HG03432 (cell line): ENCODE measurements at regions not wholly inside any gene's neighbourhood (a gene's known extent, or its start where the extent isn't known, plus 50 kb on each side); places are given as distances from the start of the nearest gene placed in this dataset.
"Not testable (repeated sequence)": the region's sequence is repeated elsewhere in the genome, so short reads cannot be mapped to it uniquely, and the experiment has no call there.

ENCODE experiments used
- ATAC-seq: cut with Tn5 transposase; IDR thresholded peaks from one replicate; pipeline ENCODE4 v1.9.1; 2021; ENCODE audit warnings: mild to moderate bottlenecking, moderate library complexity; ENCODE audit not compliant: unreplicated experiment

GRCh38 chr2:67158718-67159117 lies 238.4 kb upstream of the ETAA1 start:
- no peak for ATAC-seq

- peak; percentile 62 for ATAC-seq
These were observed 237.2 kb upstream of the ETAA1 start for GRCh38 chr2:67159929-67160328.

DNA sequence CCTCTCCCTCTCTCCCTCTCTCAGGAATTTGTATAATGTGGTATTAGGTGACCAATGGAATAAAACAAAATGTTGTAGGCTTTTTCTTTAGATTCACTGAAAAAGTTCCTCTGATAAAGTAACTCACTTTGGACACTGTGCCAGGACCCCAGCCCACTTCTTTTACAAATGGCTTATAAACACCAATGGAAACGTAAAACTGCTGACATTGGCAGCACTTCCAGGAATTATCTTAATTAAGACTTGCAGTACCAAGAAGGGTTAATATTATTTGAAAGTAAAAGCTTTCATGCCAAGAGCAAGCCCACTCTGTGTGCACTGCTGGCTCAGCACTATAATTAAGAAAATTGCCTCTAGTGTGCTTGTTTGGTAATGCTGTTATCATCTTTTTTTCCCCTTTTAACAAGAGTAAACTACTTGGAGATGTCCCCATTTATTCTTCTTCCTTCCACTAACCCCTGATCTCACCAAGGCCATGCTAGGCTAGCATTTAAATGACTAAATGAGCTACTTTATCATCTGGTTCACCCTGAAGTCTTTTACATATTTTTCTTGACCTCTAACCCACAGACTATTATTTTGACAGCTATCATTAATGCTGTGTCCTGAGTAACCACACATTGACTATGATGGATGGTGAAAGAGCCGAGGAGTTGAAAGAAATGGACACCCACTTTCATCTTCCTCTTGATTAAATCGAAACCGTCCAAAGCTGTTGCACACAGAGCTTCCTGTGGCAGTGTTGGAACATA lies 232.2 kb upstream of the ETAA1 start:
- no peak for ATAC-seq

DNA sequence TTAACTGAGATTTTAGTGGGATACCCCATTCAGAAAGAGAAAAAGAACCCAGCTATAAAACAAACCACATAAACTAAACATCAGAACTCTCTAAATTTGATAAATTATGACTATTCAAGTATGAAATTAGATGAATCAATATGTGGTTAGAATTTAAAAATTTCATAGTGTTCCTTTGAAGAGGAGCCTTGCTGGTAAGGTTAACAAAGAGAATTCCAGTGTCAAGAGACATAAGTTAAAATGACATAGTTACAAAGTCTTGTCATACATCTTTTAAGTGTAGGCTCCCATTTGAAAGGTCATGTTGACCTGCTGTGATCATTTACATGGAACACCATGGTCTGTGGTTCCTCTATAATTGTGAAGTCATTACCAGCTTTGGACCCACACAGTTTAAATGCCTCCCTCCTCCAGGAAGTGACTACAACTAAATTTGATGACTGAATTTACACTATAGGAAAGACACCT lies 231.6 kb upstream of the ETAA1 start:
- no peak for ATAC-seq

DNA sequence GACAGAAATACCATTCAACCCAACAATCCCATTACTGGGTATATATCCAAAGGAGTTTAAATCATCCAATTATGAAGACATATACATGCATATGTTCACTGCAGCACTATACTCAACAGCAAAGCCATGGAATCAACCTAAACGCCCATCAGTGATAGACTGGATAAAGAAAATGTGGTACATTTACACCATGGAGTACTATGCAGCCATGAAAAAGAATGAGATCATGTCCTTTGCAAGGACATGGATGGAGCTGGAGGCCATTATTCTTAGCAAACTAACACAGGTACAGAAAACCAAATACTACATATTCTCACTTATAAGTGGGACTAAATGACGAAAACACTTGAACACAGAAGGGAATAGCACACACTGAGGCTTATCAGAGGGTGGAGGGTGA lies 230.6 kb upstream of the ETAA1 start:
- not testable (repeated sequence) for ATAC-seq

- no peak for ATAC-seq
These were observed 227.6 kb upstream of the ETAA1 start for GRCh38 chr2:67169417-67170140.

DNA sequence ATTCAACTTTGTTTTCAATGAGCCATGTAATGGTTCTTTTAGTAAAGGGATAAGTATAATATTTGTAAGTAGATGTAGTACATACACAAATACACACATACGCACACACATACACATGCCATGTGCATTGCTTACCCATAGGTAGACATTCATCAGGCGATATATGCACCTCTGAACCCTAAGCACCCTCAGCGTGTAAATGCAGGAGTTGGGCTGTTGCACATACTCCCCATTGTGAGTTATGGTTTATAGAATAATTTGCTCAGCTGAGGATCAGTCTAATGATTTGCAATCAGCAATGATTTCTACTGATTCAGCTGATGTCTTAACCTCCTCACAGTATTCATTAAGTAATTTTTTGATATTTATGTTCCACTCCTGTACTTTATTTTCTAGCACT lies 217.6 kb upstream of the ETAA1 start:
- ATAC-seq, result no peak

- ATAC-seq, result no peak
These were observed 216.3 kb upstream of the ETAA1 start for GRCh38 chr2:67180841-67181240.

DNA sequence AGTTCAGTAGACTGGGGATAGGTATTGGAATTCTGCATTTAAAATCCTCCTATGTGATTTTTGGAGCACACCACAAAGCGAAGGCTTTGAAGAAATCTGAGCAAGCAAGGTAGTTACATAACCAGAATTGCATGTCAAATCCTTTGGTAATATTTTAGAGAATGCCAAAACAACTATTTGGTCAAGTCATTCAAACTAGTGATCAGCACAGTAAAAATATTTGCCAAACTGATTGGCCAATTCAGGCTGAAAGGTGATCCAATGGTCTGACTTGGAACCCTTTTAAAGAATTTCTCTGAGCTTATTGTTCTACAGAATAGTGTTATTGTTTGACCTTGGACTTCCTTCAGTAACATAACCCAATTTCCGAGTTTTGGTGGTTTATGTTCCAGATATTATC lies 214.2 kb upstream of the ETAA1 start:
- ATAC-seq, result no peak

DNA sequence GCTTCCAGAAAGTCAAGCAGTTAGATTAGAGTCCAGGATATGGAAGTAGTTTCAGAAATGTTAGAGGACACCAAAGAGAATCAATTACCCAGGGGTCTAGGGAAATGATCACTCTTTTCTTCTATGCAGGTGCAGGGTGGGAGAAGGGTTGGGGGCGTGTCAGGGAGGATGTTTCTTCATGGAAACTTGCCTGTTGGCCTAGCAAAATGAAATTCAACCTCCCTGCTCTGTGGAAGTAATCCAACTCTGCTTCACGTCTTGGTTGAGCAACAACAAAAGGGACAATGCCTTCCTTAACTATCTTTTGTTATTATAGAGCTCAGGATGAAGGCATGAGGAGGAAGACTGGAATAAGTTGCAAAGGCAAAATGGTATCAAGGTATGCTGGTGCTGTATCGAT lies 210.8 kb upstream of the ETAA1 start:
- ATAC-seq, result no peak

DNA sequence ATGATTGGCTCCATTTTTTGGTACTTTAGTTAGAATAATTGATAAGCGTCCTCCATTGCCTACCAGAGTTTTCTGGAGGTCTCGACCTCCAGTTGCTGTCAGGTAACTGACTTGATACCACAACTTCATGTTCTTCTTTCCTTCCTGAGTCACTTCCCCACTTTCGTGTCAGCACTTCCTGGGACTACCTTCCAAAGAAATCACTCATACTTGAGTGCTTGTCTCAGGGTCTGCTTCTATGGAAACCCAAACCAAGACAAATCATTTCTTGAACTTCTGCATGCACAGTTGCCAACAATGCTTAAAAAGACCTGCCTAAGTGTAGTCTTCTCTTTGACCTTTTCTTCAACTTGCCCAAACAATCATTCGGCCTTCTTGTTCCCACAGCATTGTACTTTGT lies 210.3 kb upstream of the ETAA1 start:
- ATAC-seq, result no peak

GRCh38 chr2:67195327-67195726 lies 201.8 kb upstream of the ETAA1 start:
- ATAC-seq, result not testable (repeated sequence)

DNA sequence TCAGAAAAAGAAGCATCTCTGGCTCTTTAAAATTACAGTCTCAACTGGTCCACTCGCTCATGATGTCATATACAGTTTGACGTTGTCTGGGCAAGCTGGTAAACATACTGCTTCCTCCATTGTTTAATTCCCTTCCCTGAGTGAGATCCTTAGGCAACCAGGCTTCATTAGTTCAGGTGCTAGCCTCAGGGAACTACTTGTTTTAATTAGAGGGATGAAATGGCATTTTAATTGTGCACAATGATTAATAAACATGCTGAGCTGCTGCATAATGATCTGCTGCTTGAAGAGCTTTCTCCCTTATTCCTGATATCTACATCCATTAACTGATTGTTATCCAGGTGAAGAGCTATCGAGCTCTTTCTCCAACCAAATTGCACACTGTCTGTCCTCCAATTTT lies 195.6 kb upstream of the ETAA1 start:
- ATAC-seq, result no peak

DNA sequence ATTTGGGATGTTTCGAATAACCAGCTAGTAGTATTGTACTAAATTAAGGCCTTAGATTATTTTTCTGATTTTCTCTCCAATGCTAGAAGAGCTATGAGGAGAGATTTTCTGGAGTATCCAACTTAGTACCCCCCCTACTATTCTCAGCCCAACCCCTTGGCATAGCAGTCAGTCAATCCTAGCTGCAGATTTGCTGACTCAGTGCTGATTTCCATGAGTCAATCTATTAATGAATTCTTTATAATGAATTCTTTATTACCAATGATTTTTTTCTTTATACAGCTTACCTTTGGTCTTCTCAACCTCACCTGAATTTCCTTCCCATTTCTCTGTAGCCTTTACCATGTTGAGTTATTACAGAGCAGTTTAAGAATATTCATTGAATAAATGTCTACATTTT lies 192.8 kb upstream of the ETAA1 start:
- no peak for ATAC-seq

DNA sequence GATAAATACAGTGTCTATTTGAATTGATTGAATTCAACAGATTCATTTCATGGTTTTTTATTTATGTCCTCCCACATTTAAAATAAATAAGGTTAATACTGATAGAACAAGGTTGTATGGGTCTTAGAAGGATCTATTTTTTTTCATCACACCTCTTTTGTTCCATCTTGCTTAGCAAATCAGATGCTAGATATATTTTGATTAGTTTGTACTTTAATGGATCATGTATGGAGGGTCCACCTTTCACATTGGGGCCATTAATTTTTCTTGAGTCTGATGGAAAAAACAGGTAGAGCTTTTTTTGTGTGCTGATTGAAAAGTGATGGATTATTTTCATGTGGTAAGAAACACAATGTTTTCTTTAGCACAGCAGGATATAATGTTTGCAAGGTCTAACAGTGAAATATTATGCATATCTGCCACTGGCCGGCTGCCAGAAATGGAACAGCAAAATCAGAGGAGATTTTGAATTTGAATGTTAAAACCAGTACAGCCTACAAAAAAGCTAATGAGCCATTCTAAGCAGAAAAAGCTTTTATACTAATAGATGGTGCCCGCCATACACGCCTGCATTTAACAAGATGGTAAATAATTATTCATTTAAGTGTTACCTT lies 188.1 kb upstream of the ETAA1 start:
- no peak for ATAC-seq

GRCh38 chr2:67210430-67210829 lies 186.7 kb upstream of the ETAA1 start:
- no peak for ATAC-seq

DNA sequence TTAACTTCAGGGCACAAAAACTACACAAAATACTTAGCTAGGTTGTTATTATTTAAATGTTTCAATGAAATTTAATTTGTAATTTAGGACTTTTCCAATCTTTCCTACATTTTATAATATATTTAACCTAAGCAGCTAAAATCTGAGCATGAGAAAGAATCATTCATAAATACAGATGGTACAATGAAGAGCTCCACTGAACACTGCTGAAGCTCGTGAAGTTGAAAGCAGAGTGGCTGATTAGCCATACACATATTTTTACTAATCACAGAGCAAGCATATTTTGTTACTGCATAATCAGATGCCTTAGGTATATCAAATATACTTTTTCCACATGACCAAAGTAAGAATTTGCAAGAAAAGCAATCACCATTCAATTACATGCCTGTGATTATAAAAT lies 184.9 kb upstream of the ETAA1 start:
- ATAC-seq, result no peak

DNA sequence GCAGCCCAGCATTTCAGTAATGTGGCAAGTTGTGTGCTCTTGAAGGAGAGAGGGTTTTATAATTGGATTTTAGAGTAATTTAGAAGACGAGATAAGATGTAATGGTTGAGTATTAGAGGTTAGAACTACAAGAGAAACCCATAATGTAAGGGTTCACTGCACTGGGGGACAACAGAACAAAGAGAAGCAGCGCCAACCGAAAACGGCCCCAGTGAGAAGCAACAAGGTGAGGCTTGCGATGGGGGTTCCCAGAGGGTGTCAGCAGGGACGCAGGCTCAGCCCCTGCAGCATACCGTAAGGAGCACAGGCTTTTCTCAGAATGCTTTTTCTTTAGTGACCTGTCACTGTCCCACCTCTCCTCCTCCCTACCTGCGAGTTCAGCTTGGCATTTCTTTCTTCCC lies 183.9 kb upstream of the ETAA1 start:
- ATAC-seq, result no peak

DNA sequence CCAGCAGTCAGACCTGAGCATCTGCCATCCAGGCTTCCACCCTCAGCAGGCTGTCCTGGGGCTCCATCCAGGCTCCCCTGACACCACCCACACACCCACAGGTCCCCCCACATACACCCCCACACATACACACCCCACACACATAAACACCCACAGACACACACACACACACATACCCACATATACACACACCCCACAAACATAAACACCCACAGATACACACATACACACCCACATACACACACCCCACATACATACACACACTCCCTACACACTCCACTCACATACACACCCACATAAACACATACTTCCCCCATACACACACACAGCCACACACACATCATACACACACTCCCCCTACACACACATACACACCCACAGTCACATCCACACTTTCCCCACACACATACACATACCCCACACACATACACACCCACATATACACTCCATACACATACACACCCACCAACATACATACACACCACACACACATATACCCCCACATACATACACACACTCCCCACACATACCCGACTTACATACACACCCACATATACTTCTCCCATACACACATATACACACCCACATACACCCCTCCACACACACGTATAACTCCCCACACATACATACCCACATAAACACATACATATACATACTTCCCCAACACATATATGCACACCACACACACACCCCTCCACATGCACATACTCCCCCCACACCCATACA lies 183.3 kb upstream of the ETAA1 start:
- no peak for ATAC-seq

- no peak for ATAC-seq
These were observed 182.4 kb upstream of the ETAA1 start for GRCh38 chr2:67214585-67215185.
